Subcutaneous abdominal adipose tissue (tissue), 5 donors: ENCODE measurements at regions not wholly inside any gene's neighbourhood (a gene's known extent, or its start where the extent isn't known, plus 50 kb on each side); places are given as distances from the start of the nearest gene placed in this dataset.

Source experiments
- H3K27ac ChIP-seq: one replicate; pipeline ENCODE4 v1.7.0; 2013; ENCODE audit warnings: low read depth, mild to moderate bottlenecking, inconsistent platforms, low read length, moderate library complexity
- H3K27me3 ChIP-seq, 5 donors: one replicate each; pipeline ENCODE4 v1.7.0; 2013; ENCODE audit warnings: low read length in 5 of 5, inconsistent platforms in 1 of 5; ENCODE audit not compliant: control insufficient read depth in 5 of 5, insufficient read depth in 4 of 5
- H3K36me3 ChIP-seq, 5 donors: one replicate each; pipeline ENCODE4 v1.7.0; 2013; ENCODE audit warnings: low read length in 5 of 5; ENCODE audit not compliant: control insufficient read depth in 5 of 5, insufficient read depth in 5 of 5
- H3K4me1 ChIP-seq, 5 donors: one replicate each; pipeline ENCODE4 v1.7.0; 2013; ENCODE audit warnings: low read length in 5 of 5, mild to moderate bottlenecking in 3 of 5, moderate library complexity in 1 of 5; ENCODE audit not compliant: control insufficient read depth in 5 of 5, insufficient read depth in 5 of 5
- H3K4me3 ChIP-seq, 5 donors: one replicate each; pipeline ENCODE4 v1.7.0; 2013; ENCODE audit warnings: low read length in 5 of 5, low read depth in 1 of 5
- H3K9ac ChIP-seq, 5 donors: one replicate each; pipeline ENCODE4 v1.7.0; 2013; ENCODE audit warnings: low read length in 5 of 5, mild to moderate bottlenecking in 4 of 5, moderate library complexity in 3 of 5
- H3K9me3 ChIP-seq, 5 donors: one replicate each; pipeline ENCODE4 v1.7.0; 2013; ENCODE audit warnings: low read length in 5 of 5; ENCODE audit not compliant: control insufficient read depth in 5 of 5
- donor health status: healthy.
- donor health status: healthy.
- donor health status: healthy.
- donor health status: healthy.
- donor health status: healthy.

GRCh38 chr4:71148545-71148944 lies 155.1 kb downstream of the DCK start:
- no peak overlapping the region for H3K27ac ChIP-seq
- H3K27me3 ChIP-seq = no peaks in the 10 kb centered on the region
- peaks cover 0 to 4% (median 0%) of the 10 kb centered on the region in 5 donors for H3K9me3 ChIP-seq
- no peaks in the 10 kb centered on the region for H3K4me1 ChIP-seq
- H3K36me3 ChIP-seq = no peaks in the 10 kb centered on the region
- no peak overlapping the region for H3K9ac ChIP-seq
- H3K4me3 ChIP-seq = no peak overlapping the region

- peaks cover 0 to 4% (median 0%) of the 10 kb centered on the region in 5 donors for H3K9me3 ChIP-seq
- H3K27me3 ChIP-seq = no peaks in the 10 kb centered on the region
- no peak overlapping the region for H3K27ac ChIP-seq
- H3K9ac ChIP-seq = no peak overlapping the region
- no peak overlapping the region for H3K4me3 ChIP-seq
- H3K4me1 ChIP-seq = no peaks in the 10 kb centered on the region
- H3K36me3 ChIP-seq = no peaks in the 10 kb centered on the region
Measured at GRCh38 chr4:71151054-71151453, 157.6 kb downstream of the DCK start.

GRCh38 chr4:71156616-71157015 lies 163.2 kb downstream of the DCK start:
- H3K9ac ChIP-seq = no peak overlapping the region
- no peaks in the 10 kb centered on the region for H3K27me3 ChIP-seq
- no peak overlapping the region for H3K27ac ChIP-seq
- H3K36me3 ChIP-seq = no peaks in the 10 kb centered on the region
- H3K9me3 ChIP-seq = no peaks in the 10 kb centered on the region
- no peaks in the 10 kb centered on the region for H3K4me1 ChIP-seq
- no peak overlapping the region for H3K4me3 ChIP-seq

GRCh38 chr4:71162386-71162785 lies 168.9 kb downstream of the DCK start:
- Histone ChIP-seq H3K4me3 (no peak overlapping the region), H3K27me3 (no peaks in the 10 kb centered on the region)

GRCh38 chr4:71163317-71163716 lies 169.9 kb downstream of the DCK start:
- Histone ChIP-seq H3K36me3 (no peaks in the 10 kb centered on the region), H3K4me1 (no peaks in the 10 kb centered on the region), H3K27me3 (no peaks in the 10 kb centered on the region), H3K9me3 (no peaks in the 10 kb centered on the region), H3K4me3 (no peak overlapping the region), H3K27ac (no peak overlapping the region), H3K9ac (no peak overlapping the region)

More at GRCh38 chr4:71162386-71162785, 168.9 kb downstream of the DCK start:
- Histone ChIP-seq H3K9ac (no peak overlapping the region), H3K36me3 (no peaks in the 10 kb centered on the region), H3K9me3 (no peaks in the 10 kb centered on the region), H3K27ac (no peak overlapping the region), H3K4me1 (no peaks in the 10 kb centered on the region)

GRCh38 chr4:71167083-71167482 lies 171.7 kb upstream of the SLC4A4 start:
- H3K4me1 ChIP-seq = no peaks in the 10 kb centered on the region
- H3K9ac ChIP-seq = no peak overlapping the region
- H3K36me3 ChIP-seq = no peaks in the 10 kb centered on the region
- no peaks in the 10 kb centered on the region for H3K27me3 ChIP-seq
- no peak overlapping the region for H3K27ac ChIP-seq
- no peak overlapping the region for H3K4me3 ChIP-seq
- H3K9me3 ChIP-seq = no peaks in the 10 kb centered on the region

GRCh38 chr4:71171592-71171991 lies 167.2 kb upstream of the SLC4A4 start:
- H3K27me3 ChIP-seq = no peaks in the 10 kb centered on the region
- no peaks in the 10 kb centered on the region for H3K9me3 ChIP-seq
- no peak overlapping the region for H3K27ac ChIP-seq
- no peaks in the 10 kb centered on the region for H3K4me1 ChIP-seq
- H3K4me3 ChIP-seq = no peak overlapping the region
- H3K9ac ChIP-seq = no peak overlapping the region
- no peaks in the 10 kb centered on the region for H3K36me3 ChIP-seq

- Histone ChIP-seq H3K9me3 (no peaks in the 10 kb centered on the region), H3K4me3 (no peak overlapping the region), H3K4me1 (peaks cover 0 to 11% (median 5%) of the 10 kb centered on the region in 5 donors), H3K9ac (no peak overlapping the region), H3K36me3 (no peaks in the 10 kb centered on the region), H3K27me3 (no peaks in the 10 kb centered on the region), H3K27ac (no peak overlapping the region)
Measured at GRCh38 chr4:71181332-71181731, 157.5 kb upstream of the SLC4A4 start.

GRCh38 chr4:71184195-71184781 lies 154.5 kb upstream of the SLC4A4 start:
- Histone ChIP-seq H3K4me1 (peaks cover 0 to 31% (median 18%) of the 10 kb centered on the region in 5 donors), H3K9me3 (no peaks in the 10 kb centered on the region), H3K27ac (no peak overlapping the region), H3K9ac (no peak overlapping the region), H3K27me3 (peaks cover 0 to 8% (median 0%) of the 10 kb centered on the region in 5 donors), H3K4me3 (no peak overlapping the region), H3K36me3 (no peaks in the 10 kb centered on the region)

GRCh38 chr4:71185037-71185436 lies 153.8 kb upstream of the SLC4A4 start:
- H3K27me3 ChIP-seq = peaks cover 0 to 8% (median 0%) of the 10 kb centered on the region in 5 donors
- H3K9me3 ChIP-seq = no peaks in the 10 kb centered on the region
- H3K9ac ChIP-seq = no peak overlapping the region
- no peaks in the 10 kb centered on the region for H3K36me3 ChIP-seq
- H3K4me1 ChIP-seq = peaks cover 0 to 34% (median 18%) of the 10 kb centered on the region in 5 donors
- peak overlapping the region; percentile 17 for H3K27ac ChIP-seq
- H3K4me3 ChIP-seq = no peak overlapping the region
